GM12801 (cell line): ENCODE measurements at regions not wholly inside any gene's neighbourhood (a gene's known extent, or its start where the extent isn't known, plus 50 kb on each side); places are given as distances from the start of the nearest gene placed in this dataset.

Experiments
- CTCF ChIP-seq: IDR thresholded peaks from one replicate; pipeline ENCODE4 v1.5.1; 2011; ENCODE audit warnings: control low read depth; ENCODE audit not compliant: insufficient read length; ENCODE audit errors: extremely low read depth

DNA sequence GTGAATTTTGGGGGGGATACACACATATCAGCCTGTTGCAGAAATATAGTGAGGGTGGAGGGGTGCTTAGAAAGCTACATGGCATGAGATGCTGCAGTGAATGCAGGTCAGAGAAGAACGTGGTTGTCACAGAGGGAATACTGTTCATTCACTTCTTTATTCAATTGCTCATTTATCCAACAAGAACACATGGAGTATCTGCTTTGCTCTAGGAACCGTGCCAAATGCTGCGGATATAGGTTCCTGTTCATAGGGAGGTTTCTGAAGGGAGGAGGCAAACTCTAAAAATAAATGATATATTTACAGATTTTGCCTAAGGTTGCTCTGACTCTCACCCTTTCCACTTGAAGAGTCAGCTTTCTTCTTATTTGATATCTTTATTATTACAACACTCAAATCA, 444.3 kb upstream of the CLINT1 start:
- TF ChIP-seq CTCF = no peak

GRCh38 chr5:158302029-158302428, 443.1 kb upstream of the CLINT1 start:
- no peak for TF ChIP-seq CTCF

DNA sequence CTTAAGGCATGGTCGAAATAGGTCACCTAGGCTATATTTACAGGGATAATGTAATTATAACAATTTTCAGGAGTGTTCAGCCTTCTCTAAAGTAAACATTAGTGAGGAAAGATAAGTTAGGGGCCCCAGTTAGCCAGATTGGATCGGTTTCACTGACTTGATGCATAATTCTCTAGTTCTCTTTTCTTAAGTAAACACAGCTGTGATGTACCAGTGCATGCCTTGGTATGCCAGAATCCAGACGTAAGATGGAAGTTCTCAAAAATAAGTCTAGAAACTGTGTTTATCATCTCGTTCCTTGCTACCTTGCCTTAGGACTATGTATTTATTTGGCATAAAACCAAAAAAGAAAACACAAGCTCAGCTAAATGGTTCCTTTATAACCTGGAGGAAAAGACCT, 442.2 kb upstream of the CLINT1 start:
- no peak for TF ChIP-seq CTCF

- no peak for TF ChIP-seq CTCF
These were observed 441.3 kb upstream of the CLINT1 start for GRCh38 chr5:158300256-158300655.

- no peak for TF ChIP-seq CTCF
These were observed 438.1 kb upstream of the CLINT1 start for GRCh38 chr5:158297002-158297527.

DNA sequence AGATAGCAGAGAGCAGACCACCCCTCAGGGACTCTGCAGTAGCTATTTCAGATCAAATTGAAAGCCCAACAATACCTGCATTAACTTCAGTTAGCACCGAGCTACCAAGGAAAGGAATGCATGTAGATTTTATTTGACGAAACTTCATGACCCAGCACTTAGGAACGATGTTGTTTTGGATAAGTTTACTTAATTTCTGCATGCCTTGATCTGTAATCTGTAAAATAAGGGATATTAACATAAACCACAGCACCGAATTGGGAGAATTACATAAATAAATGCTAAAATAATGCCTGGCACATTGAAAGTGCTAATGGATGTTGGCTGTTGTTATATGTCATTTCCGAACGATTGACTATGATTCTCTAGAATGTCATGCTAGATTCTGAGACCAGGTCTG, 435.8 kb upstream of the CLINT1 start:
- TF ChIP-seq CTCF = no peak

- TF ChIP-seq CTCF = no peak
These were observed 434.0 kb upstream of the CLINT1 start for GRCh38 chr5:158292981-158293380.

DNA sequence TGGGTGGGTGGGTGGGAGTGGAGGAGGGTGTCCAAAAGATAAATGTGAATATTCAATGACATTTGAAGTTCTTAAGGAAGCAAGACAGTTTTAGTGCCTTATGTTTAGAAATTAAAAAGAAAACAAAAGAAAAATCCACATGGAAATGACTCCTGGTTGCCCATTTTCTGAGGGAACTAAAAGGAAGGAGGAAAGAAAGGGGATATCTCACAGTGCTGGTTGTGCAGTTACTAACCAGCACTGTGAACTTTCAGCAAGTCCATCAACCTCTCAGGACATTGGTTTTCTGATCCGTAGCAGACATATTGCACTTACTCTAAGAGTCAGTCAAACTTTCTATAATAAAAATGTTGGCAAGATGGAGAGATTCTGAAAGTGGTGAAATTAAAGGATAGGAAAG, 431.0 kb upstream of the CLINT1 start:
- TF ChIP-seq CTCF = no peak
